Body of pancreas (tissue), 4 donors: ENCODE measurements at regions not wholly inside any gene's neighbourhood (a gene's known extent, or its start where the extent isn't known, plus 50 kb on each side); places are given as distances from the start of the nearest gene placed in this dataset.

Experiments used
- ATAC-seq: fragments of 150-250 bp; one replicate; pipeline ENCODE4 v1.9.1; 2016
- DNase-seq, 4 donors: peaks; one replicate each; pipeline ENCODE4 v3.0.0-alpha.2; 2019
- H3K27ac ChIP-seq, 4 donors: fragments of 200-600 bp; sonication (generic); 1 replicate in 3 of 4; 2 replicates in 1 of 4; pipeline versions ENCODE4 v1.5.1 to v1.6.1; 2016 to 2019; ENCODE audit warnings: mild to moderate bottlenecking in 1 of 4, mixed read lengths in 1 of 4, moderate library complexity in 1 of 4
- H3K27me3 ChIP-seq, 2 donors: fragments of 200-600 bp; sonication (generic); one replicate each; pipeline ENCODE4 v1.6.0; 2016; ENCODE audit warnings: mild to moderate bottlenecking in 1 of 2
- H3K36me3 ChIP-seq, 2 donors: fragments of 200-600 bp; sonication (generic); replicated peaks in 1 of 2; 2 replicates each; pipeline ENCODE4 v1.5.1; 2016; ENCODE audit warnings: low read depth in 2 of 2; ENCODE audit not compliant: insufficient read depth in 1 of 2
- H3K4me1 ChIP-seq: fragments of 200-600 bp; sonication (generic); one replicate; pipeline ENCODE4 v1.6.0; 2016
- H3K4me3 ChIP-seq, 2 donors: fragments of 200-600 bp; sonication (generic); 1 replicate in 1 of 2; 2 replicates in 1 of 2; pipeline ENCODE4 v1.5.1; 2016 to 2019
- H3K9me3 ChIP-seq, 3 donors: fragments of 200-600 bp; sonication (generic); 1 replicate in 2 of 3; 2 replicates in 1 of 3; pipeline ENCODE4 v1.5.1; 2016
- POLR2A ChIP-seq, 3 donors: fragments of 450-650 bp; IDR thresholded peaks; one replicate each; pipeline ENCODE4 v1.6.1; 2016; ENCODE audit warnings: antibody characterized with exemption in 3 of 3, mild to moderate bottlenecking in 2 of 3
- WGBS, 2 donors: methylation state at CpG; one replicate each; pipeline ENCODE4 v1.1.5; 2017; 5-methylcytosine and 5-hydroxymethylcytosine counted together
- intact Hi-C: fragments of 100-400 bp; cut with DNase I; formaldehyde crosslinking; loops from one replicate; pipeline ENCODE4 v1.15.1; 2023
- TF ChIP-seq, protein P1 (sequence below), 7 experiments: fragments of 450-650 bp in 4 of 7; fragments of 200-600 bp in 3 of 7; sonication (generic) in 3 of 7; IDR thresholded peaks; one replicate each; pipeline ENCODE4 v1.5.1; 2016 to 2019; ENCODE audit warnings: antibody characterized with exemption in 7 of 7

DNA sequence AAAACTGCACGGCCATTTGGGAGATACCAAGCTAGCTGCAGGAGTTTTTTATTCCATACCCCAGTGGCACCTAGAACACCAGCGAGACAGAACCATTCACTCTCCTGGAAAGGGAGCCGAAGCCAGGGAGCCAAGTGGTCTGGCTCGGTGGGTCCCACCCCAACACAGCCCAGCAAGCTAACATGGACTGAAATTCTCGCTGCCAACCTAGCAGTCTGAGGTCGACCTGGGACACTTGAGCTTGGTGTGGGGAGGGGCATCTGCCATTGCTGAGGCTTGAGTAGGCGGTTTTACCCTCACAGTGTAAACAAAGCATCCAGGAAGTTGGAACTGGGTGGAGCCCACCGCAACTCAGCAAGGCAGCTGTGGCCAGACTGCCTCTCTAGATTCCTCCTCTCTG lies 108.9 kb upstream of the CHD1 start:
- WGBS, 2 donors = 73 to 83% methylated on average over 5 to 8 of the region's 8 CpGs
- no peak for DNase-seq
- TF ChIP-seq POLR2A (IDR thresholded peaks at IDR 0.05) = no peak
- TF ChIP-seq, protein P1, sequence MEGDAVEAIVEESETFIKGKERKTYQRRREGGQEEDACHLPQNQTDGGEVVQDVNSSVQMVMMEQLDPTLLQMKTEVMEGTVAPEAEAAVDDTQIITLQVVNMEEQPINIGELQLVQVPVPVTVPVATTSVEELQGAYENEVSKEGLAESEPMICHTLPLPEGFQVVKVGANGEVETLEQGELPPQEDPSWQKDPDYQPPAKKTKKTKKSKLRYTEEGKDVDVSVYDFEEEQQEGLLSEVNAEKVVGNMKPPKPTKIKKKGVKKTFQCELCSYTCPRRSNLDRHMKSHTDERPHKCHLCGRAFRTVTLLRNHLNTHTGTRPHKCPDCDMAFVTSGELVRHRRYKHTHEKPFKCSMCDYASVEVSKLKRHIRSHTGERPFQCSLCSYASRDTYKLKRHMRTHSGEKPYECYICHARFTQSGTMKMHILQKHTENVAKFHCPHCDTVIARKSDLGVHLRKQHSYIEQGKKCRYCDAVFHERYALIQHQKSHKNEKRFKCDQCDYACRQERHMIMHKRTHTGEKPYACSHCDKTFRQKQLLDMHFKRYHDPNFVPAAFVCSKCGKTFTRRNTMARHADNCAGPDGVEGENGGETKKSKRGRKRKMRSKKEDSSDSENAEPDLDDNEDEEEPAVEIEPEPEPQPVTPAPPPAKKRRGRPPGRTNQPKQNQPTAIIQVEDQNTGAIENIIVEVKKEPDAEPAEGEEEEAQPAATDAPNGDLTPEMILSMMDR (IDR thresholded peaks at IDR 0.05) = no peak
- H3K4me3 ChIP-seq = no peak overlapping the region
- H3K9me3 ChIP-seq = no peaks in the 10 kb centered on the region
- intact Hi-C loops = no loop called here
- no peaks in the 10 kb centered on the region for H3K27me3 ChIP-seq
- no peaks in the 10 kb centered on the region for H3K36me3 ChIP-seq
- H3K27ac ChIP-seq = no peak overlapping the region
- H3K4me1 ChIP-seq = peaks cover 10% of the 10 kb centered on the region
- ATAC-seq = no peak

DNA sequence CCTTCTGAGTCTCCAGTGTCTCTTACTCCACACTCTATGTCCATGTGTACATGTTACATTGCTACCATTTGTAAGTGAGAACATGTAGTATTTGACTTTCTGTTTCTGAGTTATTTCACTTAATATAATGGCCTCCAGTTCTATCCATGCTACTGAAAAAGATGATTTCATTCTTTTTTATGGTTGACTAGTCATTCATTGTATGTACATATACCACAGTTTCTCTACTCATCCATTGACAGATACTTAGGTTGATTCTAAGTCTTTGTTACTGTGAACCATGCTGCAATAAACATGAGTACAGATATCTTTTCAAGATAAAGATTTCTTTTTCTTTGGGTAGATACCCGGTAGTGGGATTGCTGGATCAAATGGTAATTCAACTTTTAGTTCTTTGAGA lies 107.1 kb upstream of the CHD1 start:
- ATAC-seq (no peak), DNase-seq (no peak)
- H3K9me3 ChIP-seq = no peaks in the 10 kb centered on the region
- H3K4me1 ChIP-seq = peaks cover 14% of the 10 kb centered on the region
- 76 to 91% methylated on average over 1 of the region's 1 CpG for WGBS, 2 donors
- H3K4me3 ChIP-seq = no peak overlapping the region
- H3K27ac ChIP-seq = no peak overlapping the region
- intact Hi-C loops = no loop called here
- no peaks in the 10 kb centered on the region for H3K36me3 ChIP-seq
- TF ChIP-seq, protein P1 (IDR thresholded peaks at IDR 0.05) = no peak
- no peak for TF ChIP-seq POLR2A (IDR thresholded peaks at IDR 0.05)
- no peaks in the 10 kb centered on the region for H3K27me3 ChIP-seq

- Histone ChIP-seq H3K4me1 (peaks cover 14% of the 10 kb centered on the region), H3K27me3 (no peaks in the 10 kb centered on the region), H3K36me3 (no peaks in the 10 kb centered on the region), H3K27ac (no peak overlapping the region), H3K4me3 (no peak overlapping the region), H3K9me3 (no peaks in the 10 kb centered on the region)
- WGBS, 2 donors = 33% methylated on average over 1 of the region's 1 CpG
- no peak for DNase-seq
- TF ChIP-seq POLR2A (IDR thresholded peaks at IDR 0.05) = no peak
- intact Hi-C loops = loop anchor here (5.0 kb wide), 1 partner anchor 127 kb away; no protein-coding TSS in a partner anchor
- no peak for ATAC-seq
Observed at GRCh38 chr5:99034336-99034735, 105.5 kb upstream of the CHD1 start.

DNA sequence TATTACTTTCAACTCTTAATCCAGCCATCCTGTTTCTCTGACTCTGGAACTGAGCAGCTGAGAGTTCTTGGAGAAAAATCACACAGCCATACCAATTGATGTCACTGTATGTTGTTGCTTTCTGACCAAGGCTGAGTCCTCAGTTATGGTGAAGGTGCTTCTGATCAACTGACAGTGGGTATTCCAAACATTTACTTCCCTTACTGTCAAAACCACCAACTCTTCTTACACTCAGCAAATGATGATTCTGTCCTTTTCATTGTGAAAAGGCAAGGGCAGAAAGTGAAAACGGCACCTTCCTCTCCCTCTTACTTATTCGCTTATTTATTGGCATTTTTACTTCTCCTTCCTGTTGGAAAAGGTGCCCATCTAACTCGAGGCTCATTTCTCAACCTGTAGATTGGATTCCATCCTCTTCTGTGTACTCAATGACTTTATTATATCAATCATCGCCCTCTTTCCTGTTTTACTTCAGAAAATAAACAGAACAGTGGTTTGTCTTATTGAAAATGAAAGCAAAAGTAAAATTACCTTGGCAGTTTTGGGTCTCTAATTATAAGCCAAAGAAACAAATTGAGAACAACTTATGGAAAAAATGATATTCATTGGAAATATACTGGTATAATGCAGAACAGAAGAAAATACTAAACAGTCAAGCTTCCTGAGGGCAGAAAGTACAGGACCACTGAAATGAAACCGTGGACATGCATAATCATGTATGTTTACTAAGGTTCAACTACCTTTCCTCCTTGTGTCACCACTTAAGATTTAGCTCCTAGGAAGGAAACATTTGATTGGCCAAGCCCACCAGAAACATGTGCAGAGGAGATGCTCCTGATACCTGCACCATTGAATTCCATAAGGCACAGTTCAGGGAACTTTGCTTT lies 104.5 kb upstream of the CHD1 start:
- intact Hi-C loops = loop anchor here (5.0 kb wide), 1 partner anchor 126 kb away; no protein-coding TSS in a partner anchor

More for the DNA sequence above, 104.5 kb upstream of the CHD1 start:
- Histone ChIP-seq H3K27me3 (no peaks in the 10 kb centered on the region), H3K36me3 (no peaks in the 10 kb centered on the region), H3K4me3 (no peak overlapping the region), H3K9me3 (no peaks in the 10 kb centered on the region), H3K27ac (peak overlapping the region; percentile 45 to 61 (median 46)), H3K4me1 (peaks cover 14% of the 10 kb centered on the region)
- DNase-seq = no peak
- TF ChIP-seq, protein P1 (IDR thresholded peaks at IDR 0.05) = no peak
- TF ChIP-seq POLR2A (IDR thresholded peaks at IDR 0.05) = no peak
- WGBS, 2 donors = 14 to 15% methylated on average over 5 of the region's 5 CpGs
- ATAC-seq = peak; percentile 53
